MCF 10A (cell line): ENCODE measurements at regions not wholly inside any gene's neighbourhood (a gene's known extent, or its start where the extent isn't known, plus 50 kb on each side); places are given as distances from the start of the nearest gene placed in this dataset.

ENCODE experiments used
- BruUV-seq: library from RNA; stranded (reverse); fragments of 400-500 nt; replicated peaks from 2 replicates; lab custom pipeline; 2021; lab: Mats Ljungman, UMichigan
- CTCF ChIA-PET: fragments of 300-600 bp; sonication (Branson Sonifier 250); formaldehyde crosslinking; extraction: SDS; loops from one replicate; lab custom pipeline; 2021; ENCODE audit warnings: antibody characterized with exemption, inconsistent platforms; lab: Yijun Ruan, JAX
- POLR2A ChIA-PET: fragments of 300-600, 350-650 bp; sonication (Branson Sonifier 250); formaldehyde crosslinking; extraction: SDS; loops from one replicate; lab custom pipeline; 2020; ENCODE audit warnings: antibody characterized with exemption, inconsistent platforms; lab: Yijun Ruan, JAX
- DNase-seq: peaks from one replicate; pipeline ENCODE4 v3.0.0-alpha.2; 2018; ENCODE audit not compliant: unreplicated experiment
- H3K27ac Mint-ChIP-seq: one replicate; pipeline ENCODE4 v1.8.0; 2022; ENCODE audit warnings: mild to moderate bottlenecking, low read depth, mixed read lengths; ENCODE audit not compliant: unreplicated experiment
- H3K27me3 Mint-ChIP-seq: one replicate; pipeline ENCODE4 v1.8.0; 2022; ENCODE audit warnings: mixed read lengths; ENCODE audit not compliant: insufficient read depth, unreplicated experiment
- H3K36me3 Mint-ChIP-seq: one replicate; pipeline ENCODE4 v1.8.0; 2022; ENCODE audit warnings: mild to moderate bottlenecking, moderate library complexity, mixed read lengths; ENCODE audit not compliant: insufficient read depth, unreplicated experiment
- H3K4me1 Mint-ChIP-seq: one replicate; pipeline ENCODE4 v1.8.0; 2022; ENCODE audit warnings: mixed read lengths; ENCODE audit not compliant: insufficient read depth, unreplicated experiment
- H3K4me3 Mint-ChIP-seq: one replicate; pipeline ENCODE4 v1.8.0; 2022; ENCODE audit warnings: mild to moderate bottlenecking, moderate library complexity, mixed read lengths; ENCODE audit not compliant: unreplicated experiment
- H3K9me3 Mint-ChIP-seq: one replicate; pipeline ENCODE4 v1.8.0; 2022; ENCODE audit warnings: mixed read lengths; ENCODE audit not compliant: unreplicated experiment
- CTCF ChIP-seq: fragments of 200-600 bp; IDR thresholded peaks from one replicate; pipeline ENCODE4 v1.8.0; 2022; ENCODE audit warnings: antibody characterized with exemption, mild to moderate bottlenecking; ENCODE audit not compliant: unreplicated experiment
- intact Hi-C: fragments of 100-400 bp; cut with micrococcal nuclease; formaldehyde crosslinking; loops from 2 replicates; pipeline ENCODE4 v1.14.1; 2022

- TF ChIP-seq CTCF = no peak
- no peaks in the 10 kb centered on the region for H3K27me3 Mint-ChIP-seq
- H3K27ac Mint-ChIP-seq = no peak overlapping the region
- no peak for DNase-seq
- ChIA-PET CTCF (no interaction called here), POLR2A (no interaction called here)
- intact Hi-C loops = no loop called here
- no peaks in the 10 kb centered on the region for H3K9me3 Mint-ChIP-seq
- H3K36me3 Mint-ChIP-seq = no peaks in the 10 kb centered on the region
- BruUV-seq = no TSS peak
- no peak overlapping the region for H3K4me3 Mint-ChIP-seq
- no peaks in the 10 kb centered on the region for H3K4me1 Mint-ChIP-seq
Measured at GRCh38 chrX:21167011-21167410, 207.2 kb upstream of the CNKSR2 start.

GRCh38 chrX:21167494-21167893, 206.7 kb upstream of the CNKSR2 start:
- no TSS peak for BruUV-seq
- Mint-ChIP-seq H3K4me1 (no peaks in the 10 kb centered on the region), H3K36me3 (no peaks in the 10 kb centered on the region), H3K27me3 (no peaks in the 10 kb centered on the region), H3K27ac (no peak overlapping the region), H3K4me3 (no peak overlapping the region), H3K9me3 (no peaks in the 10 kb centered on the region)
- TF ChIP-seq CTCF = no peak
- DNase-seq = no peak
- intact Hi-C loops = no loop called here
- CTCF ChIA-PET = no interaction called here
- POLR2A ChIA-PET = interaction anchor here (0.7 kb wide), 1 partner anchor 1298 kb away, joined by 3 read pairs; no protein-coding TSS in a partner anchor

GRCh38 chrX:21168401-21169160, 205.6 kb upstream of the CNKSR2 start:
- Mint-ChIP-seq H3K27me3 (no peaks in the 10 kb centered on the region), H3K4me1 (no peaks in the 10 kb centered on the region), H3K4me3 (no peak overlapping the region), H3K9me3 (no peaks in the 10 kb centered on the region), H3K36me3 (no peaks in the 10 kb centered on the region), H3K27ac (no peak overlapping the region)
- DNase-seq = no peak
- POLR2A ChIA-PET = no interaction called here
- BruUV-seq = no TSS peak
- TF ChIP-seq CTCF = no peak
- intact Hi-C loops = no loop called here
- CTCF ChIA-PET = no interaction called here

- no peaks in the 10 kb centered on the region for H3K36me3 Mint-ChIP-seq
- no peaks in the 10 kb centered on the region for H3K9me3 Mint-ChIP-seq
- no peaks in the 10 kb centered on the region for H3K4me1 Mint-ChIP-seq
- no peak for TF ChIP-seq CTCF
- ChIA-PET POLR2A (no interaction called here), CTCF (interaction anchor here (0.6 kb wide), 1 partner anchor 225 kb away, joined by 3 read pairs; no protein-coding TSS in a partner anchor)
- no peak overlapping the region for H3K27ac Mint-ChIP-seq
- BruUV-seq = no TSS peak
- H3K4me3 Mint-ChIP-seq = no peak overlapping the region
- DNase-seq = no peak
- no peaks in the 10 kb centered on the region for H3K27me3 Mint-ChIP-seq
- intact Hi-C loops = no loop called here
Measured at GRCh38 chrX:21171181-21171580, 203.0 kb upstream of the CNKSR2 start.
